ENCODE measurements at regions not wholly inside any gene's neighbourhood (a gene's known extent, or its start where the extent isn't known, plus 50 kb on each side); places are given as distances from the start of the nearest gene placed in this dataset.

DNA sequence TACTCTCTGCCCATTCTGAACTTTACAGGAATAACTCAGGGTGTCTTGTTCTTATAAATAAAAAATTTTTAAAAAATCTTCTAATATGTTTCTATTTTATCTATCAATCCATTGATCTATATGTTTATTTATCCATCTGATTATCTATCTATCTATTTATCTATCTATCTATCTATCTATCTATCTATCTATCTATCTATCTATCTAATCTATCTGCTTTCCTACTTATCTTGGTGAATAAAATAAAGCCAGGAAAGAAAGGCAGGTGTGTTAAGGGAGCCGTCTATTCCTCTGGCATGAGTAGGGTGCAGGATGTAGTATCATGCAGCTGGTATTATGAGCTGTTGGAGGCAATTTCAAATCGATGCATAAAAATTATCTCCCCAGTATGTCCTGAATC lies 153.0 kb downstream of the FOXA2 start:
- DNase-seq = no peak
- H3K27me3 ChIP-seq (ENCODE audit: control insufficient read depth, insufficient read depth, low read length) = no peaks in the 10 kb centered on the region
- no peak overlapping the region for H3K27ac ChIP-seq (ENCODE audit: low read depth in 2 of 2, low read length in 2 of 2)
- H3K4me1 ChIP-seq (ENCODE audit: control insufficient read depth in 2 of 3, insufficient read depth in 2 of 3, low read depth in 1 of 3, low read length in 3 of 3) = no peaks in the 10 kb centered on the region
- H3K4me3 ChIP-seq (ENCODE audit: low read length in 3 of 3) = no peak overlapping the region
- H3K9ac ChIP-seq (ENCODE audit: low read length in 3 of 3) = no peak overlapping the region
- H3K36me3 ChIP-seq (ENCODE audit: control insufficient read depth in 2 of 3, insufficient read depth in 3 of 3, low read length in 3 of 3) = no peaks in the 10 kb centered on the region
- intact Hi-C loops (cut with DNase I) = no loop called here
- peaks cover 0 to 6% (median 3%) of the 10 kb centered on the region in 3 donors for H3K9me3 ChIP-seq (ENCODE audit: control insufficient read depth in 2 of 3, insufficient read depth in 1 of 3, low read length in 3 of 3)
- no peak for FAIRE-seq
- TF ChIP-seq, protein P1, sequence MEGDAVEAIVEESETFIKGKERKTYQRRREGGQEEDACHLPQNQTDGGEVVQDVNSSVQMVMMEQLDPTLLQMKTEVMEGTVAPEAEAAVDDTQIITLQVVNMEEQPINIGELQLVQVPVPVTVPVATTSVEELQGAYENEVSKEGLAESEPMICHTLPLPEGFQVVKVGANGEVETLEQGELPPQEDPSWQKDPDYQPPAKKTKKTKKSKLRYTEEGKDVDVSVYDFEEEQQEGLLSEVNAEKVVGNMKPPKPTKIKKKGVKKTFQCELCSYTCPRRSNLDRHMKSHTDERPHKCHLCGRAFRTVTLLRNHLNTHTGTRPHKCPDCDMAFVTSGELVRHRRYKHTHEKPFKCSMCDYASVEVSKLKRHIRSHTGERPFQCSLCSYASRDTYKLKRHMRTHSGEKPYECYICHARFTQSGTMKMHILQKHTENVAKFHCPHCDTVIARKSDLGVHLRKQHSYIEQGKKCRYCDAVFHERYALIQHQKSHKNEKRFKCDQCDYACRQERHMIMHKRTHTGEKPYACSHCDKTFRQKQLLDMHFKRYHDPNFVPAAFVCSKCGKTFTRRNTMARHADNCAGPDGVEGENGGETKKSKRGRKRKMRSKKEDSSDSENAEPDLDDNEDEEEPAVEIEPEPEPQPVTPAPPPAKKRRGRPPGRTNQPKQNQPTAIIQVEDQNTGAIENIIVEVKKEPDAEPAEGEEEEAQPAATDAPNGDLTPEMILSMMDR (IDR thresholded peaks at IDR 0.05; ENCODE audit: borderline replicate concordance, extremely low read depth, insufficient read depth) = no peak

DNA sequence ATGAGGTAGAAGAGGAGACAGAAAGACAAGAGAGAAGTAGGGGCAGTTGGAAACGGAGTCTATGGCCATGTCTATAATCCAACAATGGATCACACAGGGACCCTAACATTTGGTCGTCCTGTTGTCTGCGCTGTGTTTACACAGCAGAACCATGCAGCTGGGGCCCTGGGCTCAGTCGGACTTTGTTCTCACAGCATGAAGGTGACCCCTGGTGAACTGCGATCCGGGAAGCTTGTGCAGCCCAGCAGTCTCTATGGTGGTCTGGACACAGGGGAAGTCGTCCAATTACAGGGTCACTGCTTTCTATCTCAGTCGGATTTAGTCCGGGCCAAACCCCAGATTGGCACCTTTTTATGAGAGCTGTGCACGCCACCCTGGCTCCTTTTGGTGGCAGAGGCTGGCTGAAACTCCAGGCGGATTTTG lies 153.6 kb downstream of the FOXA2 start:
- FAIRE-seq = no peak
- Histone ChIP-seq H3K4me1 (ENCODE audit: control insufficient read depth in 2 of 3, insufficient read depth in 2 of 3, low read depth in 1 of 3, low read length in 3 of 3) (peaks cover 0 to 2% (median 0%) of the 10 kb centered on the region in 3 donors), H3K9ac (ENCODE audit: low read length in 3 of 3) (no peak overlapping the region), H3K9me3 (ENCODE audit: control insufficient read depth in 2 of 3, insufficient read depth in 1 of 3, low read length in 3 of 3) (peaks cover 0 to 6% (median 3%) of the 10 kb centered on the region in 3 donors), H3K27me3 (ENCODE audit: control insufficient read depth, insufficient read depth, low read length) (no peaks in the 10 kb centered on the region), H3K36me3 (ENCODE audit: control insufficient read depth in 2 of 3, insufficient read depth in 3 of 3, low read length in 3 of 3) (no peaks in the 10 kb centered on the region), H3K4me3 (ENCODE audit: low read length in 3 of 3) (no peak overlapping the region), H3K27ac (ENCODE audit: low read depth in 2 of 2, low read length in 2 of 2) (no peak overlapping the region)
- peak in 3 of 5 donors; percentile 28 to 46 (median 41) for DNase-seq
- TF ChIP-seq, protein P1 (IDR thresholded peaks at IDR 0.05; ENCODE audit: borderline replicate concordance, extremely low read depth, insufficient read depth) = no peak
- intact Hi-C loops (cut with DNase I) = no loop called here

DNA sequence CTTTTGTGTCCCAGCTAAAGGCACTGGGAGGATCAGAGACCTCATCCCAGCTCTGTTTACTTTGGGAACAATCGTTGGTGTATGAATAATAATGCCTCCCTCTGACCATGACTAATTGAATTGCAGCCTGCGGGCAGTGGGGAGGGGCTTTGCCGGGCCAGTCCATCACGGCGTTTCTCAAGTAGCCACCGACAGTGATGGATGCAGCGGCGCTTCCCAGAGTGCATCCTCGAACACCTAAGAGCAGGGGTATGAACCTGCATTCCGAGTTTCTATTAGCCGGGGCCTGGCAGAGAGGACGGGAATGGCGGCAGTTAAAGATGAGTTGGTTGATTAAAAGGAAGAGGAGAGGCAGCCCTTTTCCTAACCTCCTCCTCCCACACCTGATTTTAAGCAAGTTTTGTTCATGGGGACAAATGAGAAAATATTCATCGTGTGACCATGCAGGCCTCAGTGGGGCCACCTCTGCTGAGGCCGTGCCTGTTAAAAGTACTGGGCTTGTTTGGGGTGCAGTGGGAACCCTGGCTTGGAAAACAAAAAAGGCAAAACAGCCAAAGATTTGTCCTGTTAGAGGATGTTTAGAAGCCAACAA lies 154.1 kb downstream of the FOXA2 start:
- intact Hi-C loops (cut with DNase I) = no loop called here
- TF ChIP-seq, protein P1 (IDR thresholded peaks at IDR 0.05; ENCODE audit: borderline replicate concordance, extremely low read depth, insufficient read depth) = no peak
- DNase-seq (peak in 3 of 5 donors; percentile 8 to 31 (median 9)), FAIRE-seq (no peak)
- Histone ChIP-seq H3K36me3 (ENCODE audit: control insufficient read depth in 2 of 3, insufficient read depth in 3 of 3, low read length in 3 of 3) (no peaks in the 10 kb centered on the region), H3K4me1 (ENCODE audit: control insufficient read depth in 2 of 3, insufficient read depth in 2 of 3, low read depth in 1 of 3, low read length in 3 of 3) (peaks cover 0 to 5% (median 0%) of the 10 kb centered on the region in 3 donors), H3K27ac (ENCODE audit: low read depth in 2 of 2, low read length in 2 of 2) (no peak overlapping the region), H3K9ac (ENCODE audit: low read length in 3 of 3) (no peak overlapping the region), H3K4me3 (ENCODE audit: low read length in 3 of 3) (no peak overlapping the region), H3K9me3 (ENCODE audit: control insufficient read depth in 2 of 3, insufficient read depth in 1 of 3, low read length in 3 of 3) (peaks cover 0 to 6% (median 3%) of the 10 kb centered on the region in 3 donors), H3K27me3 (ENCODE audit: control insufficient read depth, insufficient read depth, low read length) (no peaks in the 10 kb centered on the region)
